ENCODE measurements at regions not wholly inside any gene's neighbourhood (a gene's known extent, or its start where the extent isn't known, plus 50 kb on each side); places are given as distances from the start of the nearest gene placed in this dataset.

DNA sequence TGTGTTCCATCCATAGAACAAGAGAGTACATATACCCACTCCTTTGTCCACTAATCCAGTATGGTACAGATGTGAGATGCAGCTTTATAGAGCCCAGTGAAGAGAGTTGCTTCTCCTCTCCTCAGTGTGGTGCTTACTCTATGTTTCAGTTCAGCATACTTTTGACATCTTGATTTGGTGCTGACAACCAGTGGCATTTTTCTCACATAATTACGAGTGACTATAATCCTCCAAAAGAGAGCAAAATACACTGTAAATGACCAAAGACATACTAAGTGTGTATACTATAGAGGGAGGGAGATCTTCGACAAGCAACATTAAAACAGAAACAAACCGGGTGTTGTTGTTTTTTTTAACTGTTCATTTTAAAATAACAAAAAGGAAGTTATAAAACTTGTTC lies 191.5 kb downstream of the KLHL28 start:
- no peaks in the 10 kb centered on the region for H3K4me1 ChIP-seq (ENCODE audit: control insufficient read depth, low read length)
- no peaks in the 10 kb centered on the region for H3K9me2 ChIP-seq (replicated peaks; ENCODE audit: control insufficient read depth, low read length)
- TF ChIP-seq EZH2phosphoT487 (IDR thresholded peaks at IDR 0.05; ENCODE audit: borderline replicate concordance, low read length) (no peak), CTCF (IDR thresholded peaks at IDR 0.05; ENCODE audit: low read depth, low read length, poor library complexity, severe bottlenecking) (no peak)
- H3K36me3 ChIP-seq (ENCODE audit: control insufficient read depth, low read length), result no peaks in the 10 kb centered on the region
- H3K4me2 ChIP-seq (ENCODE audit: low read length), result no peak overlapping the region
- H3K4me3 ChIP-seq (ENCODE audit: low read length), result no peak overlapping the region
- no peaks in the 10 kb centered on the region for H3K79me2 ChIP-seq (ENCODE audit: control insufficient read depth, low read length)
- no peaks in the 10 kb centered on the region for H3K9me3 ChIP-seq (ENCODE audit: control insufficient read depth, insufficient read depth, low read length)
- H3K27me3 ChIP-seq (ENCODE audit: control insufficient read depth, low read length), result no peaks in the 10 kb centered on the region
- no peaks in the 10 kb centered on the region for H3F3A ChIP-seq (ENCODE audit: control insufficient read depth, insufficient read depth)
- H4K20me1 ChIP-seq (ENCODE audit: control insufficient read depth, insufficient read depth, low read depth, low read length), result no peaks in the 10 kb centered on the region
- H3K27ac ChIP-seq (ENCODE audit: low read depth, low read length), result no peak overlapping the region

DNA sequence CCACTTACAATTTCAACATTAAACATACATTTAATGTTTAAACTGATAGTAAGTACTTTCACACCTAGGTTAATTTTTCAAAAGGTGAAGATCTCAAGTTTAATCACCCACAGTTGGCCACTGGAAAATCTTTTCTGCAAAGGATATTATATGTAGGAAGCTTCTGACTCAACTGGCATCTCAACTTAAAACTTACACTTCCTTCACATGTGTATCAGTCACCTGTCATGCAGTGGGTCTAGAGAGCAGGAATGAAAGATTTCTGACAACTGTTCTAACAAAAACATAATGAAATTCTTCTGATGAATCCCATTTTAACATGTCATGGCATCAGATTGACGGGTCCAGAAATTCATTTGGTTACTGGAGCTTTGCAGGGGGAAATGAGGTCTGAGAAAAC lies 192.8 kb downstream of the KLHL28 start:
- H3K9me2 ChIP-seq (replicated peaks; ENCODE audit: control insufficient read depth, low read length), result no peaks in the 10 kb centered on the region

GRCh38 chr14:44767646-44768173 lies 194.0 kb downstream of the KLHL28 start:
- Histone ChIP-seq H3K4me3 (ENCODE audit: low read length) (no peak overlapping the region), H3K79me2 (ENCODE audit: control insufficient read depth, low read length) (no peaks in the 10 kb centered on the region), H3K27ac (ENCODE audit: low read depth, low read length) (no peak overlapping the region), H3K4me1 (ENCODE audit: control insufficient read depth, low read length) (no peaks in the 10 kb centered on the region), H3K9me2 (replicated peaks; ENCODE audit: control insufficient read depth, low read length) (no peaks in the 10 kb centered on the region), H3K4me2 (ENCODE audit: low read length) (no peak overlapping the region), H4K20me1 (ENCODE audit: control insufficient read depth, insufficient read depth, low read depth, low read length) (no peaks in the 10 kb centered on the region), H3K36me3 (ENCODE audit: control insufficient read depth, low read length) (no peaks in the 10 kb centered on the region), H3K27me3 (ENCODE audit: control insufficient read depth, low read length) (no peaks in the 10 kb centered on the region), H3F3A (ENCODE audit: control insufficient read depth, insufficient read depth) (no peaks in the 10 kb centered on the region), H3K9me3 (ENCODE audit: control insufficient read depth, insufficient read depth, low read length) (no peaks in the 10 kb centered on the region)
- TF ChIP-seq CTCF (IDR thresholded peaks at IDR 0.05; ENCODE audit: low read depth, low read length, poor library complexity, severe bottlenecking) (no peak), EZH2phosphoT487 (IDR thresholded peaks at IDR 0.05; ENCODE audit: borderline replicate concordance, low read length) (no peak)

More for the DNA sequence above, 192.8 kb downstream of the KLHL28 start:
- Histone ChIP-seq H3K27me3 (ENCODE audit: control insufficient read depth, low read length) (no peaks in the 10 kb centered on the region), H3K36me3 (ENCODE audit: control insufficient read depth, low read length) (no peaks in the 10 kb centered on the region), H3K79me2 (ENCODE audit: control insufficient read depth, low read length) (no peaks in the 10 kb centered on the region), H3K27ac (ENCODE audit: low read depth, low read length) (no peak overlapping the region), H4K20me1 (ENCODE audit: control insufficient read depth, insufficient read depth, low read depth, low read length) (no peaks in the 10 kb centered on the region), H3K4me3 (ENCODE audit: low read length) (no peak overlapping the region), H3K4me1 (ENCODE audit: control insufficient read depth, low read length) (no peaks in the 10 kb centered on the region), H3K9me3 (ENCODE audit: control insufficient read depth, insufficient read depth, low read length) (no peaks in the 10 kb centered on the region), H3K4me2 (ENCODE audit: low read length) (no peak overlapping the region), H3F3A (ENCODE audit: control insufficient read depth, insufficient read depth) (no peaks in the 10 kb centered on the region)
- TF ChIP-seq EZH2phosphoT487 (IDR thresholded peaks at IDR 0.05; ENCODE audit: borderline replicate concordance, low read length), result no peak
- no peak for TF ChIP-seq CTCF (IDR thresholded peaks at IDR 0.05; ENCODE audit: low read depth, low read length, poor library complexity, severe bottlenecking)

Data from DOHH2 (cell line).